BE2C (cell line): ENCODE measurements at regions not wholly inside any gene's neighbourhood (a gene's known extent, or its start where the extent isn't known, plus 50 kb on each side); places are given as distances from the start of the nearest gene placed in this dataset.

ENCODE experiments used
- DNase-seq: peaks from one replicate; pipeline ENCODE4 v3.0.0-alpha.2; 2020
- H3K27me3 ChIP-seq: fragments of 250-450 bp; sonication (Bioruptor Pico); 2 replicates; pipeline ENCODE4 v1.5.1; 2020; ENCODE audit warnings: mild to moderate bottlenecking
- H3K36me3 ChIP-seq: fragments of 250-450 bp; sonication (Bioruptor Pico); 2 replicates; pipeline ENCODE4 v1.5.1; 2020; ENCODE audit warnings: mild to moderate bottlenecking
- H3K4me1 ChIP-seq: fragments of 250-450 bp; sonication (Bioruptor Pico); 2 replicates; pipeline ENCODE4 v1.5.1; 2020
- H3K4me3 ChIP-seq: 2 replicates; pipeline ENCODE4 v1.5.1; 2011; ENCODE audit warnings: low read depth, low read length
- H3K9me3 ChIP-seq: fragments of 250-450 bp; sonication (Bioruptor Pico); 2 replicates; pipeline ENCODE4 v1.5.1; 2020
- CTCF ChIP-seq: IDR thresholded peaks from 2 replicates; pipeline ENCODE4 v1.5.1; 2012; ENCODE audit warnings: mild to moderate bottlenecking, low read depth, low read length

- H3K4me3 ChIP-seq = no peak overlapping the region
- H3K27me3 ChIP-seq = no peaks in the 10 kb centered on the region
- no peak for DNase-seq
- no peaks in the 10 kb centered on the region for H3K36me3 ChIP-seq
- TF ChIP-seq CTCF = no peak
- H3K9me3 ChIP-seq = no peaks in the 10 kb centered on the region
- no peaks in the 10 kb centered on the region for H3K4me1 ChIP-seq
These were observed 529.4 kb downstream of the CCDC85A start for GRCh38 chr2:56713161-56713676.

- H3K27me3 ChIP-seq = no peaks in the 10 kb centered on the region
- no peaks in the 10 kb centered on the region for H3K36me3 ChIP-seq
- no peak for DNase-seq
- H3K4me3 ChIP-seq = no peak overlapping the region
- H3K9me3 ChIP-seq = no peaks in the 10 kb centered on the region
- no peak for TF ChIP-seq CTCF
- H3K4me1 ChIP-seq = no peaks in the 10 kb centered on the region
These were observed 530.2 kb downstream of the CCDC85A start for GRCh38 chr2:56713978-56714377.

GRCh38 chr2:56714400-56714799 is 530.6 kb downstream of the CCDC85A start:
- no peak overlapping the region for H3K4me3 ChIP-seq
- no peaks in the 10 kb centered on the region for H3K9me3 ChIP-seq
- H3K27me3 ChIP-seq = no peaks in the 10 kb centered on the region
- no peaks in the 10 kb centered on the region for H3K36me3 ChIP-seq
- H3K4me1 ChIP-seq = no peaks in the 10 kb centered on the region
- no peak for TF ChIP-seq CTCF
- DNase-seq = no peak

GRCh38 chr2:56715683-56716082 is 531.9 kb downstream of the CCDC85A start:
- DNase-seq = no peak
- Histone ChIP-seq H3K4me3 (no peak overlapping the region), H3K27me3 (no peaks in the 10 kb centered on the region), H3K4me1 (no peaks in the 10 kb centered on the region), H3K9me3 (no peaks in the 10 kb centered on the region), H3K36me3 (no peaks in the 10 kb centered on the region)
- TF ChIP-seq CTCF = no peak

- Histone ChIP-seq H3K4me3 (no peak overlapping the region), H3K36me3 (no peaks in the 10 kb centered on the region), H3K27me3 (no peaks in the 10 kb centered on the region), H3K4me1 (no peaks in the 10 kb centered on the region), H3K9me3 (no peaks in the 10 kb centered on the region)
- no peak for TF ChIP-seq CTCF
- DNase-seq = no peak
These were observed 534.6 kb downstream of the CCDC85A start for GRCh38 chr2:56718413-56718812.

- Histone ChIP-seq H3K4me3 (no peak overlapping the region), H3K4me1 (no peaks in the 10 kb centered on the region), H3K9me3 (no peaks in the 10 kb centered on the region), H3K36me3 (no peaks in the 10 kb centered on the region), H3K27me3 (no peaks in the 10 kb centered on the region)
- no peak for DNase-seq
- no peak for TF ChIP-seq CTCF
These were observed 545.4 kb downstream of the CCDC85A start for GRCh38 chr2:56729212-56729611.
